ENCODE measurements at regions not wholly inside any gene's neighbourhood (a gene's known extent, or its start where the extent isn't known, plus 50 kb on each side); places are given as distances from the start of the nearest gene placed in this dataset.
"Not testable (repeated sequence)": the region's sequence is repeated elsewhere in the genome, so short reads cannot be mapped to it uniquely, and the experiment has no call there.

GRCh38 chr12:116673681-116674111 lies 64.2 kb downstream of the SPRING1 start:
- TF ChIP-seq POLR2A (IDR thresholded peaks at IDR 0.05), result no peak
- TF ChIP-seq CTCF (IDR thresholded peaks at IDR 0.05), result no peak
- H3K4me3 ChIP-seq (replicated peaks in 1 of 3), result no peak overlapping the region
- H3K36me3 ChIP-seq, result no peaks in the 10 kb centered on the region
- no peaks in the 10 kb centered on the region for H3K9me3 ChIP-seq
- DNase-seq, result no peak
- H3K27me3 ChIP-seq, result no peaks in the 10 kb centered on the region
- H3K27ac ChIP-seq, result no peak overlapping the region
- intact Hi-C loops (cut with DNase I), result no loop called here
- WGBS, 2 donors, result 74 to 81% methylated on average over 8 of the region's 8 CpGs
- H3K4me1 ChIP-seq, result peaks cover 0 to 10% of the 10 kb centered on the region in 2 donors

GRCh38 chr12:116672842-116673516 lies 64.9 kb downstream of the SPRING1 start:
- TF ChIP-seq POLR2A (IDR thresholded peaks at IDR 0.05) (no peak), CTCF (IDR thresholded peaks at IDR 0.05) (no peak)
- Histone ChIP-seq H3K27ac (no peak overlapping the region), H3K4me1 (peaks cover 0 to 10% of the 10 kb centered on the region in 2 donors), H3K9me3 (no peaks in the 10 kb centered on the region), H3K4me3 (replicated peaks in 1 of 3) (no peak overlapping the region), H3K36me3 (no peaks in the 10 kb centered on the region), H3K27me3 (no peaks in the 10 kb centered on the region)
- WGBS, 2 donors, result 74 to 76% methylated on average over 6 of the region's 6 CpGs
- intact Hi-C loops (cut with DNase I), result no loop called here
- DNase-seq, result no peak

- DNase-seq, result no peak
- no peaks in the 10 kb centered on the region for H3K9me3 ChIP-seq
- intact Hi-C loops (cut with DNase I), result no loop called here
- H3K36me3 ChIP-seq, result no peaks in the 10 kb centered on the region
- no peaks in the 10 kb centered on the region for H3K27me3 ChIP-seq
- no peak overlapping the region for H3K27ac ChIP-seq
- 89 to 95% methylated on average over 7 of the region's 7 CpGs for WGBS, 2 donors
- TF ChIP-seq POLR2A (IDR thresholded peaks at IDR 0.05) (no peak), CTCF (IDR thresholded peaks at IDR 0.05) (no peak)
- H3K4me3 ChIP-seq (replicated peaks in 1 of 3), result no peak overlapping the region
- peaks cover 0 to 9% of the 10 kb centered on the region in 2 donors for H3K4me1 ChIP-seq
Observed at GRCh38 chr12:116672010-116672409, 65.9 kb downstream of the SPRING1 start.

GRCh38 chr12:116670859-116671258 lies 67.0 kb downstream of the SPRING1 start:
- DNase-seq, result no peak
- Histone ChIP-seq H3K27me3 (no peaks in the 10 kb centered on the region), H3K9me3 (no peaks in the 10 kb centered on the region), H3K27ac (no peak overlapping the region), H3K36me3 (no peaks in the 10 kb centered on the region), H3K4me1 (peaks cover 0 to 1% of the 10 kb centered on the region in 2 donors), H3K4me3 (replicated peaks in 1 of 3) (no peak overlapping the region)
- intact Hi-C loops (cut with DNase I), result no loop called here
- TF ChIP-seq POLR2A (IDR thresholded peaks at IDR 0.05) (no peak), CTCF (IDR thresholded peaks at IDR 0.05) (no peak)

- intact Hi-C loops (cut with DNase I), result no loop called here
- H3K4me1 ChIP-seq, result peaks cover 2 to 15% of the 10 kb centered on the region in 2 donors
- no peak for TF ChIP-seq POLR2A (IDR thresholded peaks at IDR 0.05)
- no peak for TF ChIP-seq CTCF (IDR thresholded peaks at IDR 0.05)
- DNase-seq, result no peak
- 97% methylated on average over 10 of the region's 10 CpGs for whole genome bisulfite sequencing, 2 donors
- H3K27ac ChIP-seq, result no peak overlapping the region
- H3K36me3 ChIP-seq, result no peaks in the 10 kb centered on the region
- H3K4me3 ChIP-seq (replicated peaks in 1 of 3), result no peak overlapping the region
- no peaks in the 10 kb centered on the region for H3K27me3 ChIP-seq
- H3K9me3 ChIP-seq, result no peaks in the 10 kb centered on the region
Observed at GRCh38 chr12:116667752-116668151, 70.1 kb downstream of the SPRING1 start.

- intact Hi-C loops (cut with DNase I); H3K4me3 ChIP-seq (replicated peaks in 1 of 3); DNase-seq; H3K27ac ChIP-seq; H3K36me3 ChIP-seq; H3K27me3 ChIP-seq; H3K9me3 ChIP-seq: not testable (repeated sequence)
- WGBS, 2 donors, result 81 to 85% methylated on average over 8 of the region's 8 CpGs
- H3K4me1 ChIP-seq, result peaks cover 8 to 21% of the 10 kb centered on the region in 2 donors
Observed at GRCh38 chr12:116666829-116667228, 71.0 kb downstream of the SPRING1 start.

Measured in thyroid gland (tissue), 4 donors.